ENCODE measurements at regions not wholly inside any gene's neighbourhood (a gene's known extent, or its start where the extent isn't known, plus 50 kb on each side); places are given as distances from the start of the nearest gene placed in this dataset.

DNA sequence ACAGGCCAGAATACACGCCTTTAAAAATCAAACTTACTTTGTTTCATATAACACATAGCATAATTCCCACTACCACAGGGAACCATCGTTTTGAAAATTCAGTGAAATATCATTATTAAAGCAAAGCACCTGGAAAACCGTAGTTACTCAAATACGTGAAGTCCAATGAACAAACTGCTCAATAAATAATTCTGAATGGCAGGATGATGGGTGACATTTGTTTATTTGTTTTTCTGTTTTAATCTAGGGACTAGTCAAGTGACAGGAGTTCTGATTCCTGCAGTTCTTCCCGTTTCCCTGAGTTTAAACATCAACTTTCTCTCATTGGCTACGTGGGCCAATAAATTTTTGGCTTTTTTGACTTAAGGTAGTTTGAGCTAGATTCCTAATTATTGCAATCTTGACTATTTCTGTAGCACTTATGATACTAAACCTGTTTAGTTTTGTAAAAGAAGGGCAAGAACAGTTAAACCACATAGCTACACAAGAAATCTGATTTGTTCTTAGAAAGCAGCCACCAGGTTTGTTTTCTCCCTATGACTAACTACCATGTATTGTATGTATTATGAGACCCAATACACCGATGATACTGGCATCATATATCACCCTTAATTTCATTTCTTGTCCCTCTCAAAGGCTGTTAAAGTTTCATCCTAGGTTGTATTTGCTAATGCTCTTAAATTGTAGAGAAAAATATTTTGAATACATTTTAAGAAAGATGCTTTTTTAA lies 411.2 kb downstream of the SHQ1 start:
- DNase-seq (ENCODE audit: low read depth in 3 of 3): no peak

DNA sequence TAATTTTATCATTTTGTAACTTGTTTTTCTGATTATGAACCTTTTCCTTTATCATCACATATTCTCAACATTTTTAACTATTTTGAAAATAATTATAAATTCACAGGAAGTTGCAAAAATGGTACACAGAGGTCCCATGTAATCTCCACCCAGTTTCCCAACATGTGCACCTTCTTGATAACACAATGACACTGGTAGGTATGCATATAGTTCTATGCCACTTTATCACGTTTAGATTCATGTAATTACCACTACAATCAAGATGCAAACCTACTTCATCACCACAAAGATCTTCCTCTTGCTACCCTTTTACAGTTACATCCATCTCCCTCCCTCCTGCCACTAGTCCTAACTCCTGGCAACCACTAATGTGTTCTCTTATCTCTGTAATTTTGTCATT lies 413.9 kb downstream of the SHQ1 start:
- no peak for DNase-seq (ENCODE audit: low read depth in 3 of 3)

DNA sequence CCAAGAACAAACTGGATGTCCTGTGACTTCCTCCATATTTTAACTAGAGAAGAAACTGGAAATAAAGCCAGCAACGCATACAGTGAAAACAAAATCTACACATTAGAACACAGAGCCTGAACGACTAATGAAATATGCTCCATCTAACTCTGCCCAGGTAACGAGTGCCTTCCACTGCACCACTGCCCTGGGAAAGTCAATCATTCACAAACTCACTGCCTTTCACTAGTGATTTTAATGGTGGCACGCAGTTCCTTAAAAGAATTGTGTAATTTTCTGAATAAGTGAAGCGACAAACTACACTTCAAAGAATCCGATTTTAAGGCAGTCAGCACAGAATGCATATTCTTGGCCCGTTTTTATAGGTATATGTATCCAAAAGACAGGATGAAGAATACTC lies 416.0 kb downstream of the SHQ1 start:
- DNase-seq (ENCODE audit: low read depth in 3 of 3): no peak

DNA sequence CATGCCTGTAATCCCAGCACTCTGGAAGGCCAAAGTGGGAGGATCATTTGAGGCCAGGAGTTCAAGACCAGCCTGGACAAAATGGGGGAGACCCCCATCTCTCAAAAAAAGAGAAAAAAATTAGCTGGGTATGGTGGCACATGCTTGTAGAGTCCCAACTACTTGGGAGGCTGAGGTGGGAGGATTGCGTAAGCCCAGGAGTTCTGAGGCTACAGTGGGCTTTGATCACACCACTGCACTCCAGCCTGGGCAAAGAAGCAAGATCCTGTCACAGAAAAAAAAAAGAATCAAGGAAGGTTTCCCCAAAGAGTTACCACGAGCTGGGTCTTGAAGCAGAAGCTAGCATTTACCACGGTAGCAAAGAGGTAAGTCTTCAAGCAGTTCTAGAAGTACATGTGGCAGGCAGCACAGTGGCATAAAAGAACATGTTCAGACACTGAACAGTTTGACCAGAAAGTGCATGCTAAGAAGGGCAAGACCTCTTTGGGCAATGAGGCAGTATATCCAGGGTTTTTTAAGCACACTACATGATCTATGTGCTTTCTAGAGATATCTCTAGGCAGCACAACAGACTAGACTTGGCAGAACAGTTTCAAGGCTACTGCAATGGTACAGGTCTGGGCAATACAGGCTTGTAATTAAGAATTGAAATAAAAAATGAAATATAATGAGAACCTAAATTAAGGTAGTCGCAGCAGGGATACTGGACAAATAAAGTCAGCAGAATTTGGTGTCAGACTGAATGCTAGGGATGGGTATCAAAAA lies 418.5 kb downstream of the SHQ1 start:
- no peak for DNase-seq (ENCODE audit: low read depth in 3 of 3)

DNA sequence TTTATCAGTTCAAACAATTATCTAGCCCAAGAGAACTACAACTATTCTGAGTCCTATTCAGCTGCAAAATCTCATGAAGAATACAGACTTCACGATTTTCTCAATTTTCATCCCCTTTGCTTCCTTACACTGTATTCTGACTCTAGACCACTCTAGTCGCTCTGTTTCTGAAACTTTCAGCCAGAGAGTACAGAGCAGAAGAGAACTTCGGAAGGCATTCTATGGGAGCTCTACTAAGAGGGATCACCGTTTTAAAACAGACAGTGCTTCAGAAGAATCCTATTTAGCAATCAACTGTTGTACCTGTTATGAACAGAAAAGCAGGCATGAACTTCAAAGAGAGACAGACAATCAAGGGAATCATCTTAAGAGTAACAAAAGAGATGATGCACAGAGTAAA lies 419.4 kb downstream of the SHQ1 start:
- no peak for DNase-seq (ENCODE audit: low read depth in 3 of 3)

DNA sequence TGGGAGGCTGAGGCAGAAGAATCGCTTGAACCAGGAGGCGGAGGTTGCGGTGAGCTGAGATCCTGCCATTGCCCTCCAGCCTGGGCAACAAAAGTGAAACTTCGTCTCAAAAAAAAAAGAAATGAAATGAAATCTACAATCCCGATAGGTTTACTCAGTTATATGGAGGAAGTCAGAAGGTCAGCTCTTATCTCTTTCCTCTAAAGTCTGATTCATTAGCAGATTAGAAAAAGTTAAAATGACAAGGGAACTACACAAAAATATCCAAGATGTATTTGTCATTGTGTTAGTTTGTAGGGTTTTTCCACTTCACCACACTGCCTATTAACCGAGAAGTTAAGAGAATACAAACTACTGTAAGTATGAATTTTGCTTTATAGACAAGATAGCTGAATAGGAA lies 420.6 kb downstream of the SHQ1 start:
- DNase-seq (ENCODE audit: low read depth in 3 of 3): no peak

DNA sequence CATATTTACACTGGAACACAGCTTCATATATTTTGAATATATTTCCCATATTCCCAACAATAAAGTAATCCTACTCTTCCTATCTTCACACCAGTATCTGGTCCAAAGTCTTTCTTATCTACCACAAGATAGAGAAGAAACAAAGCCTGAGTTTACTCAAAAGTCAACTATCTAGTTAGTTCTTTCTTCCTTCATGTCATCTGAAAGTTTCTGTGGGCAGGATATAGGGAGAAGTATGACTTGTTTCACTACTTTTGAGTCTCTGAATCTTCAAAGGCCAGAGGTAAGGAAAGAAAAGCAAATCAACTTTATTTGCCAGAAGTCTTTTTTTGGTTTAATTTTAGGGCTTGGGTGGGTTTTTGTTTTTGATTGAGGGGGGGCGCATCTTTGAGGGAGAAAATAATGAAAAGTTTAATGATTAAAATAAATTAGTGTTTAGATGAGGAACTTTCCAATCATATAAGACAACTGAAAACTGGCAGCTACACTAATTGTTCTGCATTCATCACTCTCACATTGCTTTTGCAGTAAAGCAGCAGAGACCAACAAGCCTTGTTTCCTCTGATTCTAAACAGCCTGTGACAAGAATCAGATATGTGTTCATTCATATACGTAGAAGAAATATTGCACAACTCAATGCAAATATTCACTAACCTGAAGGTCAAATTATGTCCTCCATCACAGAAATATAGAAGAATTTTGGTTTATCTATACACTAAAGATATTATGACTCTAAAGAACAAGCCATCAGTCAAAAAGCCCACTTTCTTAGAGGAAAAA lies 421.4 kb downstream of the SHQ1 start:
- no peak for DNase-seq (ENCODE audit: low read depth in 3 of 3)

DNA sequence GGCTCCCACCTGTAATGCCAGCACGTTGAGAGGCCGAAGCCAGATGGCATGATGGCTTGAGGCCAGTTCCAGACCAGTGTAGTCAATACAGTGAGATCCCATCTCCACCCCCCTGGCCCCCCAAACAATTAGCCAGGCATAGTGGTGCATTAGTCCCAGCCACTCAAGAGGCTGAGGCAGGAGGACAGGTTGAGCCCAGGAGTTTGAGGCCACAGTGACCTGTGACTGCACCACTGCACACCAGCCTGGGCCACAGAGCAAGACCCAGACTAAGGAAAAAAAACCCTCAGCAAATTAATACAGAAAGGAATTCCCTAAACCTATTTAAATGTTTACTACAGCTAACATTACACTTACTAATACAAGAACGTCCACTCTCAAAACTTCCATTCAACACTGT lies 424.6 kb downstream of the SHQ1 start:
- DNase-seq (ENCODE audit: low read depth in 3 of 3): no peak

DNA sequence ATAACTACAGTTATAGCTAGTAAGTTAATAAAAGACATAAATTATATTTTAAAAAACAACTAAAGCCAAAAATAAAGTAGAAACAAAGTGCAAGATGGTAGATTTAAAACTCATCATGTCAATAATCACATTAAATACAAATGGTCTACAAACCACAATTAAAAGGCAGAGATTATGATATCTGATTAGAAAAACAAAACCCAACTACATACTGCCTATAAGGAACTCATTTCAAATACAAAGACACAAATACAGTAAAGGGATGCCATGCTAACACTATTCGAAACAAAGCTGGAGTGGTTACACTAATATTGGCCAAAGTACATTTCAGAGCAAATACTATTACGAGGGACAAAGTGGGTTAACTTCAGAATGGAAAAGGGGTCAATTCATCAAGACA lies 426.5 kb downstream of the SHQ1 start:
- no peak for DNase-seq (ENCODE audit: low read depth in 3 of 3)

DNA sequence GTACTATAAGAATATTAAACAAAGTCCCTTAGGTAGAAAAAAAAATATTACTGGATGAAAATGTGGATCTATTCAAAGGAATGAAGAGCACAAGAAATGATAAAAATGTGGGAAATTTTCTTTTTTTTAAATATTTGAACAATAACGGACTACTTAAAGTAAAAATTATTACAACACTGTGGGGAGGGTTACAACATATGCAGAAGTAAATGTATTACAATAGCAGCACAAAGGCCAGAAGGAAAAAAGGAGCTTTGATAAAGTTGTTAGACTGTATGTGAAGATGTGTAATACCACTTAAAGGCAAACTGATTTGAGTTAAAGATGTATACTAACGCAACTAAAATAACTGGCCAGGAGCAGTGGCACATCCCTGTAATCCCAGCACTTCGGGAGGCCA lies 427.1 kb downstream of the SHQ1 start:
- no peak for DNase-seq (ENCODE audit: low read depth in 3 of 3)

DNA sequence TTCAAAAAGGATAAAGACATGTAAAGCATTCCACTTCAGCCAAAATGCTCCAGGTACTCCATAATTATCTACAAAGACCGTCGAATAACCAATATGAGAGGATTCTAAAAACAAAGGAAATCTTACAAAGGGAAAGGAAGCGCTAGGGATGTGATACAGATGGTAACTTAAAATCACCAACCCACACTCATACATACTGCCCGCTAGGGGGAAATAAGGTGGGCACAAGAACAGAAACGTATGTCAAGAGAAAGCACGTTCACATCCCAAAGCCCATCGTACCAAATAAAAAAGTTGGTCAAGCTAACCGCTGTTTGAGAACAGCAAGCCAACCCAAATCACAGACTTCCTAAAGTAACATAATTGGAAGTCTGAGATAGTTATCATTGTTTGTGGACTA lies 429.4 kb downstream of the SHQ1 start:
- no peak for DNase-seq (ENCODE audit: low read depth in 3 of 3)

DNA sequence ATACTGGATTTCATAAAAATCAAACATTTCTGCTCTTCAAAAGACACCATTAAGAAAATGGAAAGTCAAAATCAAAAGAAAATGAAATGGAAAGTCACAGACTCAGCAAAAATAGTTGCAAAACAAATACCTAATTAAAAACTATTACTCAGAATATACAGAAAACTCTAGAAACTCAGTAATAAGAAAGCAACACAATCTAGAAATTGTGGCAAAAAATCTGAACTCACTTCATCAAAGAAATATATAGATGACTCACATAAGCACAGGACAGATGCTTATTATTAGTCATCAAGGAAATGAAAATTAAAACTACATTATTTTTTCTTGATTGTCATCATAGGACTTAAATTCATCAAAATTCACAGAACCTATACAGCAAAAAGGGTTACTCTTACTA lies 430.0 kb downstream of the SHQ1 start:
- DNase-seq (ENCODE audit: low read depth in 3 of 3): no peak

DNA sequence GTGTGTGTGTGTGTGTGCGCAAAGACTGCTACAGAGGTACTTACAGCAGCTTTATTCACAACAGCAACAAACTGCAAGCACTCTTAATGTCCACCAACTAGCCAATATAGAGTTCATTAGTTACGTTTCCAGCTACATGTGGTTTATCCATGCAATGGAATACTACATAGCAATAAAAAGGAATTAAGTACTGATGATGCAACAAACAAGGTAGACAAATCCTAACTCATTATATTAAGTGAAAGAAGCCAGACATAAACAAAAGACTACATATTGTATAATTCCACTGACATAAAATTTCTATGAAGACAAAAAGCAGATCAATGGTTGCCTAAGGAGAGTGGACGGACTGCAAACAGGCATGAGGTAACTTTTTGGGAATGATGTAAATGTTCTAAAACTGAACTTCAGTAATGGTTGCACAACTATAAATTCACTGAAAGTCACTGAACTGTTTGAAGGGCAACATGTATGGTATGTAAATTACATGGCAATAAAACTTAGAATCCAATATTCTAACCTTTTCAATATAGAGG lies 433.7 kb downstream of the SHQ1 start:
- DNase-seq (ENCODE audit: low read depth in 3 of 3): no peak

DNA sequence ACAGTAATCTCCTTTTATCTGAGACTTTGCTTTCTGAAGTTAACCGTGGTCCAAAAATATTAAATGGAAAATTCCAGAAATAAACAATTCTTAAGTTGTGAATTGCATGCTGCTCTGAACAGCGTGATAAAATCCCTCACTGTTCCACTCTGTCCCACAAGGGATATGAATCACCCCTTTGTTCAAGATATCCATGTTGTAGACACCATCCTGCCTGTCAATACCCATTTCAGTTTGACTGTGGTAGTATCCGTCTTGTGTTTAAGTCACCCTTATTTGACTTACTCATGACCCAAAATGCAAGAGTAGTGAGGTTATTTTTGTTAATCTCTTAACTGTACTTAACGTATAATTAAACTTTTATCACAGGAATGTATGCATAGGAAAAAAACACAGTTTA lies 435.0 kb downstream of the SHQ1 start:
- no peak for DNase-seq (ENCODE audit: low read depth in 3 of 3)

DNA sequence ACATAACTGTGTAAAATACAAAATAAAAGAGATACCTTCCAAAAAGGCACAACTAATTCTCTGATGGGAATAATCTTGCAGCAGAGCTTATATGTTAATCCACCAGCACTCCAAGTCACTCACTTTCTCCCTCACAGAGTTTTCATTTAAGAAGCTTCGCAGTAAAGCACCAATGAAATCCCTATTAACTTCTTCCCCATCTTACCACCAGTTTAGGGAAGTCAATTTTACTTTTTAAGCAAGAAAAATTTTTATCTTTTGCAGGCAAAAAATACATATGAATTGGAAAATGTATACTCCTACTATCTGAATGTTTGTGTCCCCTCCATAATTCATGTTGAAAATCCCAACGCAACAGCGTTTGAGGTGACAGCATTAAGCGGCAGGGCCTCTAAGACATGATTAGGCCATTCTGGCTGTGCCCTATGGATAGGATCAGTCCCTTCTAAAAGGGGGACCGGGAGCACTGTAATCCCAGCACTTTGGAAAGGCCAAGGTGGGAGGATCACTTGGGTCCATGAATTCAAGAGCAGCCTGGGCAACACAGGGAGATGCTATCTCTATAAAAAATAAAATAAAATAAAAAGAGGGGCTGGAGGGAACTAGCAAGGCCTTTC lies 435.8 kb downstream of the SHQ1 start:
- DNase-seq (ENCODE audit: low read depth in 3 of 3): no peak

DNA sequence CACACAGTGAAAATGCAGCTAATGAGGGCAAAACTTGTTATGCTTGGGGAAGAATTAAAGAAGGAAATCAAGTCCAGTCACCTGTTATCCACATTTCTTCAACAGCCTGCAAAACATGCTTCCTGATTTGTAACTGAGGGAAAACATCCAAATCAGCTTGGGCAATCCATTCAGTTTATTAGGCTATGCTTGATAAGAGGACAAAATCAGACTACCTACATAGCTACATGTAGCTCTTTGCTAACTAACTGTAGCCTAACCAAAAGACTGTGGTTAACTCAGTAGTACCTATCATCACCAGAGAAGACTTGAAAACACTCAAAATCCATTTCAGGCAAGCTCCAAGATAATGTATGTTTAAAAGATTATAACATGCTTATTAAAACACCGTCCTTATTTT lies 436.4 kb downstream of the SHQ1 start:
- DNase-seq (ENCODE audit: low read depth in 3 of 3): no peak

DNA sequence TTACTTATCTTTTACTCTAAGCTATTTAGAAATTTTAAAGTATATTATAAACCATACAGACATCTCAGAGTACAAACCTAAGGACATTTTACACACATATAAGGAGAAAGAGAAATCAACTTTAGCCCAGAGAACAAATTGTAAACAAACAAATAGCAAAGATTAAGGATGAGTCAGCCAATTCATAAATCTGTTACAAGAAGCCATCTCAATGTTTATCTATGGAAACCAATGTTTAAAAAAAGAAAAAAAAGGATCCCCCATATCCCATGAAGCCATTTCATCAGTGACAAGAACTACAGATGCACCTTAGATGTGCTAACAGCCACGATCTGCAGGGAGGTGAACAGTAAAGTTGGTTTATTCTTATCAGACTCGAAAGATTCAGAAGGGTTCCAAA lies 437.1 kb downstream of the SHQ1 start:
- DNase-seq (ENCODE audit: low read depth in 3 of 3): no peak

DNA sequence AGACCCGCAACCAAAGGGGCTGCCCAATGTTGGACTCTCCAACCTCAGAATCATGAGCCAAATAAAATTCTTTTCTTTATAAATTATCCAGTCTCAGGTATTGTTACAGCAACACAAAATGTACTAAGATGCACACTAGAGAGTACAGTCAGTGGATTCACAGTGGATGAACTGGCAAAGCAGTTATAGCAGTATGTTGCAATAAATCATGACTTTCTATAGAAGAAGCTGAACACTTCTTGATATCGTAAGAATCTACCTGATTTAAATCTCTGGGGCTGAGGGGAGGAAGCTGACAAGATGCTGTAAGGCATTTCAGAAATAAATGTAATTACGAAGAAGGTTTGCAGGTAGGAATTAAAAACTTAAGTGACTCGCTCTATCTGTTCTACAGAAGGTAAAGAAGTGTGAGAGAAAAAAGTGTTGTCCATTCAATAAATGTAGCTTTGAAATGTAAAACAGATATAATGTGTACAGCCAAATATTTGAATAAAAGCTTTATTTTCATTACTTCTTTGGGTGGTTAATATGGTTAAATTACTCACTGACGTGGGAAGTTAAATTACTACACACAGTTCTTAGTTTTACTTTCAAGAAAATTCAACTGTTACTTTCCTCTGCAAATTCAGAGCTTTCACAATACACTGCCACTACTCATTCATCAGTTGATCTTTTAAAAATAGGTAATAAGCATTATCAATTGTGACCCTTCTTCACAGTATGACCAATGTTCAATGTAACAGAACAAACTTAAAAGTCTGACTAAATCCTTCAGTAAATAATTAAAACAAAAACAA lies 439.1 kb downstream of the SHQ1 start:
- DNase-seq (ENCODE audit: low read depth in 3 of 3): no peak

DNA sequence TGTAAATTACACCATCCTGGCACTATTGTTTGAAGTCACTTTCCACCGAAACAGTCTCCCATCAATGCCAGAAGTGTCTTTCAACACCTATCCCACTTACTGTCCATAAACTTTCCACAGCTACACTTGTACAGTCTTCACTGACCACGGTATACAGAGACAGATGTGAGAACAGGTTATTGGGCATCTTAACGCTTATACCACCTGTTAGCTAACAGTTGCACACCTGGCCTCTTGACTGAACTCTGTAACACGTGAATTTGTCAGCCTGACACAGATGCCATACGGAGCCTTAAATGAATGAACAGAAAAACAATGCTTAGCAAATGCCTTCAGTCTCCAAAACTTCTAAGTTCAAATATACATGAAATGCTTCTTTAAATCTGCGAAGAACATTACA lies 440.5 kb downstream of the SHQ1 start:
- no peak for DNase-seq (ENCODE audit: low read depth in 3 of 3)

DNA sequence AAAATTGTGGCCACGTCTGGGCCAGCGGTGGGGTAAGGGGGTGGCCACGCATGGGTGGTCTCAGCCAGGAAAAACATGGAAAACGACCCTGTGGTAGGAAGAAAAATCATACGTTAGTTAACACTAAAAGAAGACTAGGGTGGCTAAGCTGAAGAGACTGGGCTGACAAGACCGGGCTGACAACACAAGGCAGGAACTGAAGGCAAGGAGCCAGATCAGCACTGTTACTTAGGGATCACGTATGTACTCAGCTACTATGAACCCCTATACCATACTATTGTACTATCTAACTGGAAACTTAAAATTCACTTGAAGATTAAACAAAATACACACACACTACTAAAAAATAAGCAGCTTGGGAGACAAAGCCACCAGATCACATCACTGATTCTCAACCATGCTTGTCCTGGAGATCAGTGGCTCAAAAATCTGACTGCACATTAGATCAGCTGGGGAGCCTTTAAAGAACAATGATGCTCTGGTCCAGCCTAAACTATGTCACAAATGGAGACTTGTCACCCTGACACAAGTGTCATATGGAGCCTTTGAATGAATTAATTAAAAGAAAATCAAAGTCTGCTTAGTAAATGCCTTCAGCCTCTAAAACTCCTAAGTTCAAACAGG lies 442.2 kb downstream of the SHQ1 start:
- DNase-seq (ENCODE audit: low read depth in 3 of 3): no peak

DNA sequence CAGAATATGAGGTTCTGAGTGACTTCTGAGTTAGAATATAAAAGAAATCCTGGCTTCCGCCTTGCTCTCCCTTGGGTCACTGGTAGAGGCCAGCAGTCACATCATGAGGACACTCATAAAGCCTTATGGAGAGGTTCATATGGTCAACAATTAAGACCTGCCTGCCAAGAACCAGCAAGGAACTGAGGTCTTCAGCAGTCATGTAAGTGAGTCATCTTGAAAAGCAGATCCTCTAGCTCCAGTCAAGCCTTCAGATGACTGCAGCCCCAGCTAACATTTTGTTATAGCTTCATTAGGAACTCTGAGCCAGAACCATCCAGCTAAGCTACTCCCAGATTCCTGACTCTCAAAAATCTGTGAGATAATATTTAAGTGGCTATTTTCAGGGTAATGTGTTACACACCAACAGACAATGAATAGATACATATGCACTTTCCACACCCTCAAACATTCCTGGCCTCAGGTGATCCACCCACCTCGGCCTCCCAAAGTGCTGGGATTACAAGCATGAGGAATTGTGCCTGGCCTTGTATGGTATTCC lies 447.2 kb downstream of the SHQ1 start:
- no peak for DNase-seq (ENCODE audit: low read depth in 3 of 3)
